ENCODE measurements at regions not wholly inside any gene's neighbourhood (a gene's known extent, or its start where the extent isn't known, plus 50 kb on each side); places are given as distances from the start of the nearest gene placed in this dataset.

- TF ChIP-seq CTCF (IDR thresholded peaks at IDR 0.05; ENCODE audit: insufficient read depth, missing control alignments) = no peak
- FAIRE-seq (no peak), DNase-seq (ENCODE audit: insufficient read length, low spot score) (no peak)
Observed at GRCh38 chr5:82603033-82603987, 325.2 kb upstream of the RPS23 start.

- DNase-seq (ENCODE audit: insufficient read length, low spot score) = no peak
- FAIRE-seq = no peak
Observed at GRCh38 chr5:82601861-82602260, 323.7 kb upstream of the RPS23 start.

GRCh38 chr5:82601077-82601476, 322.9 kb upstream of the RPS23 start:
- TF ChIP-seq CTCF (IDR thresholded peaks at IDR 0.05; ENCODE audit: insufficient read depth, missing control alignments) = no peak
- FAIRE-seq (no peak), DNase-seq (ENCODE audit: insufficient read length, low spot score) (no peak)

More at GRCh38 chr5:82601861-82602260, 323.7 kb upstream of the RPS23 start:
- no peak for TF ChIP-seq CTCF (IDR thresholded peaks at IDR 0.05; ENCODE audit: insufficient read depth, missing control alignments)

- DNase-seq (ENCODE audit: insufficient read length, low spot score) = no peak
- TF ChIP-seq CTCF (IDR thresholded peaks at IDR 0.05; ENCODE audit: insufficient read depth, missing control alignments) = no peak
- no peak for FAIRE-seq
Observed at GRCh38 chr5:82599692-82600091, 321.5 kb upstream of the RPS23 start.

GRCh38 chr5:82599030-82599429, 320.9 kb upstream of the RPS23 start:
- no peak for TF ChIP-seq CTCF (IDR thresholded peaks at IDR 0.05; ENCODE audit: insufficient read depth, missing control alignments)
- FAIRE-seq = peak; percentile 11
- DNase-seq (ENCODE audit: insufficient read length, low spot score) = no peak

- no peak for DNase-seq (ENCODE audit: insufficient read length, low spot score)
- TF ChIP-seq CTCF (IDR thresholded peaks at IDR 0.05; ENCODE audit: insufficient read depth, missing control alignments) = peak; percentile 15
- no peak for FAIRE-seq
Observed at GRCh38 chr5:82597437-82597836, 319.3 kb upstream of the RPS23 start.

GRCh38 chr5:82596451-82596850, 318.3 kb upstream of the RPS23 start:
- no peak for TF ChIP-seq CTCF (IDR thresholded peaks at IDR 0.05; ENCODE audit: insufficient read depth, missing control alignments)
- FAIRE-seq = no peak

More at GRCh38 chr5:82596451-82596850, 318.3 kb upstream of the RPS23 start:
- no peak for DNase-seq (ENCODE audit: insufficient read length, low spot score)
